ENCODE measurements at regions not wholly inside any gene's neighbourhood (a gene's known extent, or its start where the extent isn't known, plus 50 kb on each side); places are given as distances from the start of the nearest gene placed in this dataset.

GRCh38 chr1:234992065-234992464 is 136.6 kb downstream of the TOMM20 start:
- no peak overlapping the region for H3K4me2 ChIP-seq
- WGBS (ENCODE audit: low lambda C conversion rate), result 94% methylated on average over 3 of the region's 3 CpGs
- CTCF ChIA-PET, result interaction anchor here (1.2 kb wide), 1 partner anchor 92 kb away, joined by 3 read pairs; no protein-coding TSS in a partner anchor

More at GRCh38 chr1:234992065-234992464, 136.6 kb downstream of the TOMM20 start:
- Histone ChIP-seq H3K4me1 (ENCODE audit: control insufficient read depth in 1 of 2, insufficient read depth in 2 of 2, low read depth in 1 of 2, low read length in 1 of 2) (peaks cover 10 to 16% of the 10 kb centered on the region in 2 experiments), H3K4me3 (ENCODE audit: low read depth in 2 of 2, low read length in 1 of 2) (no peak overlapping the region), H3F3A (replicated peaks; ENCODE audit: insufficient read depth) (peaks cover 37% of the 10 kb centered on the region), H3K9ac (no peak overlapping the region), H2AFZ (ENCODE audit: low read depth) (no peak overlapping the region), H3K36me3 (replicated peaks in 1 of 2; ENCODE audit: control insufficient read depth in 1 of 2, insufficient read depth in 2 of 2, low read length in 1 of 2) (no peaks in the 10 kb centered on the region), H3K79me2 (ENCODE audit: insufficient read depth) (no peaks in the 10 kb centered on the region), H3K27ac (ENCODE audit: low read depth in 2 of 2, low read length in 1 of 2) (no peak overlapping the region), H3K9me2 (no peaks in the 10 kb centered on the region), H3K27me3 (ENCODE audit: insufficient read depth) (no peaks in the 10 kb centered on the region), H3K9me3 (no peaks in the 10 kb centered on the region), H4K20me1 (ENCODE audit: insufficient read depth) (no peaks in the 10 kb centered on the region)
- POLR2A ChIA-PET, result interaction anchor here (0.6 kb wide), 1 partner anchor 1392 kb away, joined by 4 read pairs; no protein-coding TSS in a partner anchor
- DNase-seq, result no peak
- TF ChIP-seq REST (IDR thresholded peaks at IDR 0.05; ENCODE audit: low read depth, low read length), result no peak
- no peak for TF ChIP-seq GABPA (IDR thresholded peaks at IDR 0.05; ENCODE audit: low read depth)
- TF ChIP-seq FOXM1 (IDR thresholded peaks at IDR 0.05; ENCODE audit: low read depth), result no peak
- no peak for TF ChIP-seq PBX3 (IDR thresholded peaks at IDR 0.05)
- no peak for TF ChIP-seq CTCF (IDR thresholded peaks at IDR 0.05)
- no peak for TF ChIP-seq RXRA (IDR thresholded peaks at IDR 0.05; ENCODE audit: borderline replicate concordance, low read depth)
- no peak for TF ChIP-seq GATA2 (CRISPR knock-in tag; IDR thresholded peaks at IDR 0.05)
- TF ChIP-seq ZBTB33 (IDR thresholded peaks at IDR 0.05; ENCODE audit: borderline replicate concordance, low read depth), result no peak
- no peak for TF ChIP-seq RAD21 (IDR thresholded peaks at IDR 0.05; ENCODE audit: low read length)
- no peak for TF ChIP-seq ELF1 (IDR thresholded peaks at IDR 0.05)
- TF ChIP-seq FOSL2 (IDR thresholded peaks at IDR 0.05; ENCODE audit: borderline replicate concordance, low read depth), result no peak
- no peak for TF ChIP-seq SIN3A (IDR thresholded peaks at IDR 0.05; ENCODE audit: borderline replicate concordance, low read depth, low read length)
- no peak for TF ChIP-seq IRF3 (IDR thresholded peaks at IDR 0.05; ENCODE audit: low read depth, low read length)
- no peak for TF ChIP-seq TEAD4 (IDR thresholded peaks at IDR 0.05; ENCODE audit: borderline replicate concordance, insufficient read depth)
- no peak for TF ChIP-seq NFIC (IDR thresholded peaks at IDR 0.05; ENCODE audit: borderline replicate concordance)
- no peak for TF ChIP-seq MAX (IDR thresholded peaks at IDR 0.05; ENCODE audit: low read depth)
- no peak for TF ChIP-seq RCOR1 (IDR thresholded peaks at IDR 0.05; ENCODE audit: low read length)
- TF ChIP-seq USF2 (IDR thresholded peaks at IDR 0.05; ENCODE audit: borderline replicate concordance, low read depth, low read length), result no peak
- no peak for TF ChIP-seq MXI1 (IDR thresholded peaks at IDR 0.05; ENCODE audit: low read depth, low read length)

Measured in SK-N-SH (cell line).